Loucy (cell line): ENCODE measurements at regions not wholly inside any gene's neighbourhood (a gene's known extent, or its start where the extent isn't known, plus 50 kb on each side); places are given as distances from the start of the nearest gene placed in this dataset.

ENCODE experiments used
- CTCF ChIP-seq: fragments of 200-600 bp; sonication (generic); conservative IDR thresholded peaks from 2 replicates; pipeline ENCODE4 v1.5.1; 2014; ENCODE audit warnings: mild to moderate bottlenecking, antibody characterized with exemption, low read length
- EZH2phosphoT487 ChIP-seq: fragments of 200-600 bp; IDR thresholded peaks from 2 replicates; pipeline ENCODE4 v1.6.1; 2018; ENCODE audit warnings: antibody characterized with exemption, mild to moderate bottlenecking, moderate library complexity, borderline replicate concordance

GRCh38 chr5:88090506-88090905 is 178.1 kb downstream of the TMEM161B start:
- TF ChIP-seq CTCF (no peak), EZH2phosphoT487 (no peak)
